GM12878 (cell line): ENCODE measurements at regions not wholly inside any gene's neighbourhood (a gene's known extent, or its start where the extent isn't known, plus 50 kb on each side); places are given as distances from the start of the nearest gene placed in this dataset.

Experiments
- ATAC-seq: fragments of 200-7000 bp; cut with Tn5 transposase; 3 replicates; pipeline ENCODE4 v1.9.1; 2020; ENCODE audit warnings: mild to moderate bottlenecking, moderate library complexity
- BruUV-seq: library from RNA; stranded (reverse); fragments of 400-500 nt; replicated peaks from 2 replicates; lab custom pipeline; 2021; lab: Mats Ljungman, UMichigan
- CTCF ChIA-PET: fragments of 300-600 bp; sonication (Branson Sonifier 250); formaldehyde crosslinking; extraction: SDS; loops from one replicate; lab custom pipeline; 2021; ENCODE audit warnings: inconsistent platforms; lab: Yijun Ruan, JAX
- POLR2A ChIA-PET: fragments of 350-600 bp; formaldehyde crosslinking; extraction: SDS; loops from one replicate; lab custom pipeline; 2021; ENCODE audit warnings: inconsistent platforms; lab: Charles Lee
- RAD21 ChIA-PET: fragments of 300-600 bp; sonication (Branson Sonifier 250); formaldehyde crosslinking; loops from one replicate; lab custom pipeline; 2023; ENCODE audit warnings: antibody characterized with exemption; ENCODE audit not compliant: unreplicated experiment; lab: Charles Lee
- SMC1A ChIA-PET: fragments of 300-600 bp; sonication (Branson Sonifier 250); formaldehyde crosslinking; loops from one replicate; lab custom pipeline; 2023; ENCODE audit not compliant: unreplicated experiment, uncharacterized antibody; lab: Charles Lee
- DNase-seq: peaks from one replicate; pipeline ENCODE4 v3.0.0-alpha.2; 2011; ENCODE audit warnings: low read depth, low spot score
- FAIRE-seq: peaks from 3 replicates; lab custom pipeline; 2011; peaks lifted over from hg19 to GRCh38; lab: Jason Lieb, UNC
- H2AFZ ChIP-seq: 2 replicates; pipeline ENCODE4 v1.6.0; 2011; ENCODE audit warnings: low read depth, low read length, control low read depth; ENCODE audit not compliant: control insufficient read depth
- H3K27ac ChIP-seq: 2 replicates; pipeline ENCODE4 v1.5.1; 2011; ENCODE audit warnings: control low read depth; ENCODE audit not compliant: control insufficient read depth, insufficient read depth
- H3K27me3 ChIP-seq, 2 experiments: replicated peaks in 1 of 2; 2 replicates each; pipeline versions ENCODE4 v1.6.0 to v1.6.1; 2011; ENCODE audit warnings: low read length in 1 of 2; ENCODE audit not compliant: control insufficient read depth in 2 of 2, insufficient read depth in 2 of 2
- H3K36me3 ChIP-seq, 2 experiments: 2 replicates each; pipeline ENCODE4 v1.5.1; 2011; ENCODE audit warnings: low read length in 1 of 2; ENCODE audit not compliant: control insufficient read depth in 2 of 2, insufficient read depth in 2 of 2
- H3K4me1 ChIP-seq: 2 replicates; pipeline ENCODE4 v1.6.1; 2011; ENCODE audit warnings: mild to moderate bottlenecking, low read length, moderate library complexity, mixed read lengths; ENCODE audit not compliant: control insufficient read depth, insufficient read depth
- H3K4me2 ChIP-seq: 2 replicates; pipeline ENCODE4 v1.6.0; 2011; ENCODE audit warnings: control low read depth; ENCODE audit not compliant: control insufficient read depth, insufficient read depth
- H3K4me3 ChIP-seq: fragments of 200-600 bp; sonication (generic); 2 replicates; pipeline ENCODE4 v1.5.1; 2016
- H3K79me2 ChIP-seq: 2 replicates; pipeline ENCODE4 v1.6.0; 2011; ENCODE audit warnings: low read length; ENCODE audit not compliant: control insufficient read depth, insufficient read depth
- H3K9ac ChIP-seq: 2 replicates; pipeline ENCODE4 v1.8.0; 2011; ENCODE audit warnings: low read length, control low read depth, mixed read lengths; ENCODE audit not compliant: control insufficient read depth, insufficient read depth
- H3K9me3 ChIP-seq: replicated peaks from 3 replicates; pipeline ENCODE4 v1.5.1; 2011; ENCODE audit warnings: mild to moderate bottlenecking, low read length; ENCODE audit not compliant: control insufficient read depth, insufficient read depth
- H4K20me1 ChIP-seq: 2 replicates; pipeline ENCODE4 v1.6.0; 2011; ENCODE audit not compliant: control insufficient read depth, insufficient read depth
- CHD4 ChIP-seq: fragments of 200-600 bp; sonication (generic); IDR thresholded peaks from 2 replicates; pipeline ENCODE4 v1.6.1; 2016; ENCODE audit warnings: mild to moderate bottlenecking
- WGBS: methylation state at CpG from one replicate; pipeline ENCODE4 v1.1.6; 2016; ENCODE audit warnings: low lambda C conversion rate; ENCODE audit not compliant: insufficient replicate concordance, insufficient coverage; ENCODE audit errors: missing lambda C conversion rate; 5-methylcytosine and 5-hydroxymethylcytosine counted together
- in situ Hi-C: fragments of 300-500 bp; cut with MboI; formaldehyde crosslinking; loops from 9 replicates; pipeline ENCODE4 v1.14.3; 2018; ENCODE audit warnings: mixed read lengths
- intact Hi-C: fragments of 100-400 bp; cut with micrococcal nuclease; formaldehyde crosslinking; loops from one replicate; pipeline ENCODE4 v1.14.2; 2022; ENCODE audit not compliant: unreplicated experiment
- TF ChIP-seq, protein P1 (sequence below): fragments of 450-650 bp; IDR thresholded peaks from 2 replicates; pipeline ENCODE4 v1.6.1; 2016; ENCODE audit warnings: mild to moderate bottlenecking

DNA sequence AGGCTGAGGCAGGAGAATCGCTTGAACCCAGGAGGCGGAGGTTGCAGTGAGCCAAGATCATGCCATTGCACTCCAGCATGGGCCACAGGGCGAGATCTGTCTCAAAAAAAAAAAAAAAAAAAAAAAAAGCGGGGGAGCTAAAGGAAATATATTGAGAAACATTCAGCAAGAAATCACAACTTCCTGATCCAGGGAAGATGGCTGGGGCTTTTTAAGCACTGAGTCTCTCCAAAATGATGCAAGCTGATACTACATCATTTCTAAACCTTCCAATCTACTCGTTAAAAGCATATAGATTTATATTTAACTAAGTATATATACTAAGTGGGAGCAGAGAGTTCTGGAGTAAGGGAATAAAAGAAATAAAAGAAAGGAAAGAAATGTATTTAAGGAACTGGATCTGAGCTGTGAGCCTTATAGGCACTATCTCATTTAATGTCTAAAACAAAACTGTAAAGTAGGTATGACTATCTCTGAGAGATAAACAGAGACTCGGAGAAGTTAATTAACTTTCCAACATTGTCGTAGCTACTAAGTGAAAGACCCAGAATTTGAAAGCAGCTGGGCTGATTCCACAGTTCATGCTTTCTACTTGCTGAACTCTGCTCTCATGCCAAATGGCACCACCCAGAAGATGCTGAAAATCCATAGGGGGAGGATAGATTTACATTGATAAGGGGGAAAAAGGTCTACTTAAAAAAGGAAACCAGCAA is 215.0 kb upstream of the MARCKS start:
- peak overlapping the region; percentile 28; the same call in 1 of the 2 replicates for H3K4me3 ChIP-seq
- RAD21 ChIA-PET, result interaction anchor here (0.8 to 10.5 kb wide), 24 partner anchors 9 to 336 kb away, joined by 3 to 395 read pairs (median 7); no protein-coding TSS in a partner anchor
- peak overlapping the region; percentile 36 for H3K4me2 ChIP-seq
- no peak for TF ChIP-seq CHD4
- TF ChIP-seq, protein P1, sequence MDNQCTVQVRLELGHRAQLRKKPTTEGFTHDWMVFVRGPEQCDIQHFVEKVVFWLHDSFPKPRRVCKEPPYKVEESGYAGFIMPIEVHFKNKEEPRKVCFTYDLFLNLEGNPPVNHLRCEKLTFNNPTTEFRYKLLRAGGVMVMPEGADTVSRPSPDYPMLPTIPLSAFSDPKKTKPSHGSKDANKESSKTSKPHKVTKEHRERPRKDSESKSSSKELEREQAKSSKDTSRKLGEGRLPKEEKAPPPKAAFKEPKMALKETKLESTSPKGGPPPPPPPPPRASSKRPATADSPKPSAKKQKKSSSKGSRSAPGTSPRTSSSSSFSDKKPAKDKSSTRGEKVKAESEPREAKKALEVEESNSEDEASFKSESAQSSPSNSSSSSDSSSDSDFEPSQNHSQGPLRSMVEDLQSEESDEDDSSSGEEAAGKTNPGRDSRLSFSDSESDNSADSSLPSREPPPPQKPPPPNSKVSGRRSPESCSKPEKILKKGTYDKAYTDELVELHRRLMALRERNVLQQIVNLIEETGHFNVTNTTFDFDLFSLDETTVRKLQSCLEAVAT, result peak; percentile 84
- BruUV-seq, result no TSS peak
- in situ Hi-C loops (loop anchor here (25.0 kb wide), 2 partner anchors 1805 to 1905 kb away; no protein-coding TSS in a partner anchor), intact Hi-C loops (loop anchor here (10.0 kb wide), 1 partner anchor 323 kb away; no protein-coding TSS in a partner anchor)
- no peak for FAIRE-seq
- H2AFZ ChIP-seq, result no peak overlapping the region
- WGBS, result 59% methylated on average over 6 of the region's 7 CpGs
- ATAC-seq, result no peak
- H3K27me3 ChIP-seq, result no peaks in the 10 kb centered on the region
- DNase-seq, result no peak
- peaks cover 8% of the 10 kb centered on the region for H3K79me2 ChIP-seq
- CTCF ChIA-PET, result interaction anchor here (0.7 to 9.3 kb wide), 12 partner anchors 10 to 336 kb away, joined by 3 to 146 read pairs (median 4); no protein-coding TSS in a partner anchor
- no peaks in the 10 kb centered on the region for H3K36me3 ChIP-seq
- peak overlapping the region; percentile 89 for H3K27ac ChIP-seq
- POLR2A ChIA-PET, result interaction anchor here (0.6 to 9.3 kb wide), 13 partner anchors 9 to 282 kb away, joined by 3 to 304 read pairs (median 5); no protein-coding TSS in a partner anchor
- no peaks in the 10 kb centered on the region for H4K20me1 ChIP-seq
- peaks cover 33% of the 10 kb centered on the region for H3K4me1 ChIP-seq
- no peak overlapping the region; the same call in 1 of the 2 replicates for H3K9ac ChIP-seq
- SMC1A ChIA-PET, result interaction anchor here (0.7 to 10.5 kb wide), 23 partner anchors 9 to 354 kb away, joined by 3 to 489 read pairs (median 4); no protein-coding TSS in a partner anchor
- no peaks in the 10 kb centered on the region for H3K9me3 ChIP-seq
